ENCODE measurements at regions not wholly inside any gene's neighbourhood (a gene's known extent, or its start where the extent isn't known, plus 50 kb on each side); places are given as distances from the start of the nearest gene placed in this dataset.
"Not testable (repeated sequence)": the region's sequence is repeated elsewhere in the genome, so short reads cannot be mapped to it uniquely, and the experiment has no call there.

GRCh38 chr3:67941433-67942030, 287.1 kb upstream of the SUCLG2 start:
- H3K27ac ChIP-seq: no peak overlapping the region
- DNase-seq (no peak), ATAC-seq (no peak)
- no peak for TF ChIP-seq CTCF (IDR thresholded peaks at IDR 0.05)
- H3K36me3 ChIP-seq: no peaks in the 10 kb centered on the region
- no peaks in the 10 kb centered on the region for H3K27me3 ChIP-seq (ENCODE audit: low read depth)
- H3K4me1 ChIP-seq: no peaks in the 10 kb centered on the region
- intact Hi-C loops (cut with DNase I): no loop called here
- peaks cover 5% of the 10 kb centered on the region for H3K9me3 ChIP-seq
- H3K4me3 ChIP-seq: no peak overlapping the region

- intact Hi-C loops (cut with DNase I): no loop called here
- TF ChIP-seq CTCF (IDR thresholded peaks at IDR 0.05): no peak
- no peaks in the 10 kb centered on the region for H3K36me3 ChIP-seq
- H3K27me3 ChIP-seq (ENCODE audit: low read depth): no peaks in the 10 kb centered on the region
- no peaks in the 10 kb centered on the region for H3K4me1 ChIP-seq
- H3K9me3 ChIP-seq: peaks cover 4% of the 10 kb centered on the region
- no peak overlapping the region for H3K27ac ChIP-seq
- DNase-seq (no peak), ATAC-seq (peak; percentile 68 to 70)
- H3K4me3 ChIP-seq: no peak overlapping the region
Measured at GRCh38 chr3:67940210-67940952, 286.0 kb upstream of the SUCLG2 start.

GRCh38 chr3:67937498-67938118, 283.2 kb upstream of the SUCLG2 start:
- no peak for DNase-seq
- intact Hi-C loops (cut with DNase I): no loop called here
- ATAC-seq: no peak

GRCh38 chr3:67930394-67930793, 276.0 kb upstream of the SUCLG2 start:
- H3K4me3 ChIP-seq; H3K4me1 ChIP-seq; intact Hi-C loops (cut with DNase I); H3K27me3 ChIP-seq (ENCODE audit: low read depth); DNase-seq; H3K9me3 ChIP-seq; H3K36me3 ChIP-seq; ATAC-seq; H3K27ac ChIP-seq: not testable (repeated sequence)

More at GRCh38 chr3:67937498-67938118, 283.2 kb upstream of the SUCLG2 start:
- Histone ChIP-seq H3K36me3 (no peaks in the 10 kb centered on the region), H3K27me3 (ENCODE audit: low read depth) (no peaks in the 10 kb centered on the region), H3K4me3 (no peak overlapping the region), H3K4me1 (no peaks in the 10 kb centered on the region), H3K9me3 (peaks cover 4% of the 10 kb centered on the region), H3K27ac (no peak overlapping the region)
- no peak for TF ChIP-seq CTCF (IDR thresholded peaks at IDR 0.05)

- no peaks in the 10 kb centered on the region for H3K27me3 ChIP-seq (ENCODE audit: low read depth)
- TF ChIP-seq CTCF (IDR thresholded peaks at IDR 0.05): no peak
Measured at GRCh38 chr3:67923796-67924195, 269.4 kb upstream of the SUCLG2 start.

GRCh38 chr3:67920969-67921368, 266.6 kb upstream of the SUCLG2 start:
- no peak for ATAC-seq
- H3K27ac ChIP-seq: no peak overlapping the region
- H3K27me3 ChIP-seq (ENCODE audit: low read depth): no peaks in the 10 kb centered on the region
- no peak for TF ChIP-seq CTCF (IDR thresholded peaks at IDR 0.05)
- no peaks in the 10 kb centered on the region for H3K36me3 ChIP-seq
- no peaks in the 10 kb centered on the region for H3K4me1 ChIP-seq
- H3K4me3 ChIP-seq: no peak overlapping the region
- intact Hi-C loops (cut with DNase I): no loop called here
- H3K9me3 ChIP-seq: no peaks in the 10 kb centered on the region
- no peak for DNase-seq

More at GRCh38 chr3:67923796-67924195, 269.4 kb upstream of the SUCLG2 start:
- ATAC-seq (no peak), DNase-seq (no peak)
- intact Hi-C loops (cut with DNase I): no loop called here
- H3K4me1 ChIP-seq: no peaks in the 10 kb centered on the region
- H3K9me3 ChIP-seq: no peaks in the 10 kb centered on the region
- H3K4me3 ChIP-seq: no peak overlapping the region
- no peaks in the 10 kb centered on the region for H3K36me3 ChIP-seq
- no peak overlapping the region for H3K27ac ChIP-seq

Measured in lower lobe of right lung (tissue), 2 donors.